Hematopoietic multipotent progenitor cell treated with erythropoietin and hydrocortisone succinate and interleukin-3 and kit ligand, for 15 days (in vitro differentiated cells): ENCODE measurements at regions not wholly inside any gene's neighbourhood (a gene's known extent, or its start where the extent isn't known, plus 50 kb on each side); places are given as distances from the start of the nearest gene placed in this dataset.

ENCODE experiments used
- DNase-seq: peaks from one replicate; pipeline ENCODE4 v3.0.0-alpha.2; 2015; ENCODE audit warnings: low spot score

- no peak for DNase-seq
Measured at GRCh38 chr5:125137535-125137934, 391.1 kb upstream of the ZNF608 start.

- no peak for DNase-seq
Measured at GRCh38 chr5:125138266-125138665, 391.8 kb upstream of the ZNF608 start.

GRCh38 chr5:125139590-125139989 is 393.2 kb upstream of the ZNF608 start:
- DNase-seq = no peak

GRCh38 chr5:125140220-125140619 is 393.8 kb upstream of the ZNF608 start:
- no peak for DNase-seq

- DNase-seq = no peak
Measured at GRCh38 chr5:125140855-125141254, 394.4 kb upstream of the ZNF608 start.

- DNase-seq = no peak
Measured at GRCh38 chr5:125142458-125142857, 396.0 kb upstream of the ZNF608 start.

- no peak for DNase-seq
Measured at GRCh38 chr5:125143011-125143410, 396.6 kb upstream of the ZNF608 start.

- DNase-seq = no peak
Measured at GRCh38 chr5:125148076-125148475, 401.6 kb upstream of the ZNF608 start.

- no peak for DNase-seq
Measured at GRCh38 chr5:125148706-125149105, 402.3 kb upstream of the ZNF608 start.

GRCh38 chr5:125149110-125149509 is 402.7 kb upstream of the ZNF608 start:
- DNase-seq = no peak

GRCh38 chr5:125149527-125149926 is 403.1 kb upstream of the ZNF608 start:
- no peak for DNase-seq

- no peak for DNase-seq
Measured at GRCh38 chr5:125150041-125150669, 403.7 kb upstream of the ZNF608 start.

- no peak for DNase-seq
Measured at GRCh38 chr5:125151150-125151900, 404.9 kb upstream of the ZNF608 start.

- no peak for DNase-seq
Measured at GRCh38 chr5:125152044-125152443, 405.6 kb upstream of the ZNF608 start.

GRCh38 chr5:125152461-125153189 is 406.2 kb upstream of the ZNF608 start:
- no peak for DNase-seq

- no peak for DNase-seq
Measured at GRCh38 chr5:125153231-125153630, 406.8 kb upstream of the ZNF608 start.

GRCh38 chr5:125154301-125155110 is 408.1 kb upstream of the ZNF608 start:
- DNase-seq = no peak

- no peak for DNase-seq
Measured at GRCh38 chr5:125160787-125161502, 414.5 kb upstream of the ZNF608 start.

GRCh38 chr5:125162714-125163113 is 416.3 kb upstream of the ZNF608 start:
- DNase-seq = no peak

GRCh38 chr5:125169396-125169795 is 423.0 kb upstream of the ZNF608 start:
- no peak for DNase-seq

- no peak for DNase-seq
Measured at GRCh38 chr5:125171641-125172040, 425.2 kb upstream of the ZNF608 start.
